ENCODE measurements at regions not wholly inside any gene's neighbourhood (a gene's known extent, or its start where the extent isn't known, plus 50 kb on each side); places are given as distances from the start of the nearest gene placed in this dataset.

DNA sequence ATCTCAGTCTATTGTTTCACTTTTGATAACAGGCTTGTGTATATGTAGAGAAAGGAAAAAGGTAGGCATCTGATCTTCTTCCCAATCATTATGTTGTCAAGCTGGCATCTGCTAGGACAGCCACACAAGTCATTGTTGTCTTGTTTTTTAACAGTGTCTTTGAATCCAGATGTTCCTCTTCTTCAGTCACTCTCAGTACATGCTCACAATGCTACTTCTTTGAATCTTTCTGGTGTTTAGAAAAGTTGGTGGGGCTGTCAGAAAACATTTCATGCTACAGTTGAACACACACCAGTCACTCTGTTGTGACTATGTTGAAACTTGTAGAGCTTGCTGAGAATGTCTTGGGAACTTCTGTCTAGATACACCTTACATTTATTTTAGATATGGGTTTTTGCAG, 1231.4 kb upstream of the MIR17HG start:
- DNase-seq (ENCODE audit: extremely low spot score in 2 of 2): no peak
- TF ChIP-seq POLR2A (IDR thresholded peaks at IDR 0.05): no peak
- TF ChIP-seq, protein P1, sequence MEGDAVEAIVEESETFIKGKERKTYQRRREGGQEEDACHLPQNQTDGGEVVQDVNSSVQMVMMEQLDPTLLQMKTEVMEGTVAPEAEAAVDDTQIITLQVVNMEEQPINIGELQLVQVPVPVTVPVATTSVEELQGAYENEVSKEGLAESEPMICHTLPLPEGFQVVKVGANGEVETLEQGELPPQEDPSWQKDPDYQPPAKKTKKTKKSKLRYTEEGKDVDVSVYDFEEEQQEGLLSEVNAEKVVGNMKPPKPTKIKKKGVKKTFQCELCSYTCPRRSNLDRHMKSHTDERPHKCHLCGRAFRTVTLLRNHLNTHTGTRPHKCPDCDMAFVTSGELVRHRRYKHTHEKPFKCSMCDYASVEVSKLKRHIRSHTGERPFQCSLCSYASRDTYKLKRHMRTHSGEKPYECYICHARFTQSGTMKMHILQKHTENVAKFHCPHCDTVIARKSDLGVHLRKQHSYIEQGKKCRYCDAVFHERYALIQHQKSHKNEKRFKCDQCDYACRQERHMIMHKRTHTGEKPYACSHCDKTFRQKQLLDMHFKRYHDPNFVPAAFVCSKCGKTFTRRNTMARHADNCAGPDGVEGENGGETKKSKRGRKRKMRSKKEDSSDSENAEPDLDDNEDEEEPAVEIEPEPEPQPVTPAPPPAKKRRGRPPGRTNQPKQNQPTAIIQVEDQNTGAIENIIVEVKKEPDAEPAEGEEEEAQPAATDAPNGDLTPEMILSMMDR (IDR thresholded peaks at IDR 0.05): no peak
- TF ChIP-seq POLR2AphosphoS5 (IDR thresholded peaks at IDR 0.05; ENCODE audit: insufficient read depth in 1 of 2, low read depth in 1 of 2): no peak

DNA sequence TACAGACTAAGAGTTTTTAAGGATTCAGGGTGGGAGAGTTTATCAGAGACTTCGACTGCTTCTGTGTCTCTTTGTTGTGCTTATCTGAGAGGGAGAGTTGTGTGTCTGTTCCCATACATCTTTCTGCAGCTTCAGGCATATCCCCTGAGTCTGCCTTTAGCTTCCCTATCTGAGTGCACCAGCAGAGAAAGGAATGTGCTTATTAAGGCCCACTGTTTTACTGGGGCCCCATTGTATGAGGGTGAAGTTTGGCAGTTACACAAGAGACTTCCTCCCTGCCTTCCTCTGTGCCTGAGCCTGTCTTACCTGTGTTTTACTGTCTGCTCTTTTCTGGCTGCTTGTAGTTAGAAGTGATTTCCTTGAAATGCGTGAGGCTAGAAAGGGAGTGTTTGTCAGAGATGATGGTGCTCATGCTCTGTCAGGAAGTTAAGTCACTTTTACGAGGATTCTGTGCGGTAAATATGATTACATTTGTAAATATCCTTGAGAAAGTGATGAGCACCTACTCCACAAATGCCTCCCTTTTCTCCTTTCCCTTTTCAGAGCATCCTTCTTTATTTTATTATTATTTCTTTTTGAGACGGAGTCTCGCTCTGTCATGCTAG, 1228.9 kb upstream of the MIR17HG start:
- DNase-seq (ENCODE audit: extremely low spot score in 2 of 2): no peak

More for the DNA sequence above, 1231.4 kb upstream of the MIR17HG start:
- no peaks in the 10 kb centered on the region for H3K36me3 ChIP-seq
- no peaks in the 10 kb centered on the region for H3K27me3 ChIP-seq
- H3K9me3 ChIP-seq: no peaks in the 10 kb centered on the region
- no peaks in the 10 kb centered on the region for H3K4me1 ChIP-seq
- H3K27ac ChIP-seq: no peak overlapping the region
- H3K4me3 ChIP-seq: no peak overlapping the region
- intact Hi-C loops (cut with DNase I): no loop called here

DNA sequence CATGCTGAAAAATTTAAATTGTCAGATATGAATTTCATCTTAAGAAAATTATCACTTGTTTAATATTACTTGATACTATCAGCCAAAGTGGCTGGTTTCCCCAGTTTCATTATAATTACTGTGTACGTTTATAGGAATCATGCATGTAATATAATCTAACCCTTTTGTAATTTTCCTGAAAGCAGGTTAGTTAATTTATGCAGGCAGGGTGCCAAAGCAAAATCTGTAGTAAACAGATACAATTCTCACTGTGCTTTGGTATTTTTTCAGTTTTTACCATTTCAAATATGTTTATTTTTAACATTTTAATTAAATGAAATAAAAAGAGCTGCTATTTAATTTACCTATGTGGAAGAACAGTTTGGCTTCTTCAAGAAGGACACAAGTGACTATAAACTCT, 1227.5 kb upstream of the MIR17HG start:
- Histone ChIP-seq H3K4me1 (no peaks in the 10 kb centered on the region), H3K36me3 (no peaks in the 10 kb centered on the region), H3K27ac (no peak overlapping the region), H3K4me3 (no peak overlapping the region), H3K9me3 (no peaks in the 10 kb centered on the region), H3K27me3 (no peaks in the 10 kb centered on the region)
- intact Hi-C loops (cut with DNase I): no loop called here
- TF ChIP-seq POLR2A (IDR thresholded peaks at IDR 0.05) (no peak), POLR2AphosphoS5 (IDR thresholded peaks at IDR 0.05; ENCODE audit: insufficient read depth in 1 of 2, low read depth in 1 of 2) (no peak)
- TF ChIP-seq, protein P1 (IDR thresholded peaks at IDR 0.05): no peak
- no peak for DNase-seq (ENCODE audit: extremely low spot score in 2 of 2)

More for the DNA sequence above, 1228.9 kb upstream of the MIR17HG start:
- TF ChIP-seq POLR2AphosphoS5 (IDR thresholded peaks at IDR 0.05; ENCODE audit: insufficient read depth in 1 of 2, low read depth in 1 of 2): no peak
- no peak for TF ChIP-seq POLR2A (IDR thresholded peaks at IDR 0.05)
- TF ChIP-seq, protein P1 (IDR thresholded peaks at IDR 0.05): no peak
- no peaks in the 10 kb centered on the region for H3K36me3 ChIP-seq
- H3K4me3 ChIP-seq: no peak overlapping the region
- intact Hi-C loops (cut with DNase I): no loop called here
- no peaks in the 10 kb centered on the region for H3K4me1 ChIP-seq
- H3K27me3 ChIP-seq: no peaks in the 10 kb centered on the region
- H3K9me3 ChIP-seq: no peaks in the 10 kb centered on the region
- no peak overlapping the region for H3K27ac ChIP-seq

DNA sequence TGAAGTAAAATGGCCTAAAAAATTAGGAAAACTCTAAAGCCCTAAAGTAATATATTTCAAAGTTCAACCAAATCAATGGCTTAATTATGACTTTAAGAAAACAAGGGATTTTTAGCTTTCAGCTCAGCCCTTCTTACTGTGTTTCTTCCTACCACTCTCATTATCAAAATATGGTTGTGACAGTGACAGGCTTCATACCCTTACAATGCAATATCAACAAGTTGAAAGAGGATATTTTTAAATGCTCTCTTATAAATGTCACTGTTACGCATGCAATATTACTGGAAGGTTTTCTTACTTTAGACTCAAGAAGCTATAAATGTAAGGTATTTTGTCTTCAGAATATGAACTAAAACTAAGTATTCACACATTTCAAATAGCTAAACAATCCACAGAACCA, 1225.7 kb upstream of the MIR17HG start:
- no peak for TF ChIP-seq POLR2AphosphoS5 (IDR thresholded peaks at IDR 0.05; ENCODE audit: insufficient read depth in 1 of 2, low read depth in 1 of 2)
- no peak for TF ChIP-seq POLR2A (IDR thresholded peaks at IDR 0.05)
- TF ChIP-seq, protein P1 (IDR thresholded peaks at IDR 0.05): no peak
- intact Hi-C loops (cut with DNase I): no loop called here

DNA sequence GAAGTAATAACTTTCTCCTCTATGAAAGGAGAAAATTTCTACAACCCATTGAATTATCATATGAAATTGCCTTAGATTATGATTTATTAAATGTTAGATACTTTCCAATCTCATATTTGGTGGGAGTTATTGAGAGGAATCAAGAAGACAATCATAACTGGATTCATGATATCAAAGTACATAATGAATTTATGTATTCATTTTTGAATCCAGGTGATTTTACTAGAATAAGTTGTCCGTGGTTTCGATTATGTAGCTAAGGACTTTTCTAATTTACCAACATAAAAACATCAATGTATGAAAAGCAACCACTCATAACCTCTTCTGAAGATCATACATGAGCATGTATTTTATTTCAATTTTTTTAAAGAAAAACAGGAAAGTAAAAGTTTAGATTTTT, 1225.0 kb upstream of the MIR17HG start:
- TF ChIP-seq POLR2AphosphoS5 (IDR thresholded peaks at IDR 0.05; ENCODE audit: insufficient read depth in 1 of 2, low read depth in 1 of 2): no peak
- TF ChIP-seq, protein P1 (IDR thresholded peaks at IDR 0.05): no peak
- TF ChIP-seq POLR2A (IDR thresholded peaks at IDR 0.05): no peak
- no peaks in the 10 kb centered on the region for H3K36me3 ChIP-seq
- H3K4me1 ChIP-seq: no peaks in the 10 kb centered on the region
- H3K9me3 ChIP-seq: no peaks in the 10 kb centered on the region
- intact Hi-C loops (cut with DNase I): no loop called here
- H3K27ac ChIP-seq: no peak overlapping the region
- DNase-seq (ENCODE audit: extremely low spot score in 2 of 2): no peak
- H3K27me3 ChIP-seq: no peaks in the 10 kb centered on the region
- no peak overlapping the region for H3K4me3 ChIP-seq

More for the DNA sequence above, 1225.7 kb upstream of the MIR17HG start:
- H3K4me3 ChIP-seq: no peak overlapping the region
- no peaks in the 10 kb centered on the region for H3K9me3 ChIP-seq
- H3K4me1 ChIP-seq: no peaks in the 10 kb centered on the region
- H3K36me3 ChIP-seq: no peaks in the 10 kb centered on the region
- H3K27ac ChIP-seq: no peak overlapping the region
- no peak for DNase-seq (ENCODE audit: extremely low spot score in 2 of 2)
- H3K27me3 ChIP-seq: no peaks in the 10 kb centered on the region

Measured in vagina (tissue), 2 donors.